CD8-positive, alpha-beta memory T cell (primary cell): ENCODE measurements at regions not wholly inside any gene's neighbourhood (a gene's known extent, or its start where the extent isn't known, plus 50 kb on each side); places are given as distances from the start of the nearest gene placed in this dataset.

ENCODE experiments used
- CTCF ChIA-PET: fragments of 350-600 bp; sonication (Branson Sonifier 250); formaldehyde crosslinking; loops from one replicate; lab custom pipeline; 2021; ENCODE audit warnings: antibody characterized with exemption; lab: Charles Lee
- POLR2A ChIA-PET: fragments of 350-600 bp; sonication (Branson Sonifier 250); formaldehyde crosslinking; loops from one replicate; lab custom pipeline; 2021; ENCODE audit warnings: antibody characterized with exemption; lab: Charles Lee
- DNase-seq, 5 donors: peaks; one replicate each; pipeline versions ENCODE4 v3.0.0 to v3.0.0-alpha.2; 2020 to 2022; ENCODE audit warnings: mixed read lengths in 1 of 5
- H3K27ac ChIP-seq: one replicate; pipeline ENCODE4 v1.7.0; 2013; ENCODE audit warnings: low read depth, mild to moderate bottlenecking, low read length, moderate library complexity
- H3K27me3 ChIP-seq: 2 replicates; pipeline ENCODE4 v1.7.0; 2013; ENCODE audit warnings: low read length, mild to moderate bottlenecking; ENCODE audit not compliant: insufficient read depth, poor library complexity, severe bottlenecking
- H3K36me3 ChIP-seq: 2 replicates; pipeline ENCODE4 v1.7.0; 2013; ENCODE audit warnings: mild to moderate bottlenecking, low read length, moderate library complexity; ENCODE audit not compliant: insufficient read depth
- H3K4me1 ChIP-seq: 2 replicates; pipeline ENCODE4 v1.7.0; 2013; ENCODE audit warnings: mild to moderate bottlenecking, low read length, moderate library complexity; ENCODE audit not compliant: insufficient read depth
- H3K4me3 ChIP-seq: 2 replicates; pipeline ENCODE4 v1.7.0; 2013; ENCODE audit warnings: mild to moderate bottlenecking, low read length
- H3K9me3 ChIP-seq: 2 replicates; pipeline ENCODE4 v1.7.0; 2013; ENCODE audit warnings: mild to moderate bottlenecking, low read length
- H3K27ac Mint-ChIP-seq, 8 donors: one replicate each; pipeline ENCODE4 v1.8.0; 2020 to 2021; ENCODE audit warnings: mixed read lengths in 8 of 8, mild to moderate bottlenecking in 6 of 8, inconsistent platforms in 3 of 8, moderate library complexity in 3 of 8
- H3K27me3 Mint-ChIP-seq, 2 donors: one replicate each; pipeline ENCODE4 v1.8.0; 2020 to 2021; ENCODE audit warnings: mixed read lengths in 2 of 2, mild to moderate bottlenecking in 1 of 2, moderate library complexity in 1 of 2
- H3K36me3 Mint-ChIP-seq, 3 donors: one replicate each; pipeline ENCODE4 v1.8.0; 2020 to 2021; ENCODE audit warnings: mixed read lengths in 3 of 3, inconsistent platforms in 1 of 3, mild to moderate bottlenecking in 1 of 3
- H3K4me1 Mint-ChIP-seq, 3 donors: one replicate each; pipeline ENCODE4 v1.8.0; 2020 to 2021; ENCODE audit warnings: mixed read lengths in 3 of 3, inconsistent platforms in 1 of 3, mild to moderate bottlenecking in 1 of 3
- H3K4me3 Mint-ChIP-seq, 7 donors: one replicate each; pipeline ENCODE4 v1.8.0; 2020 to 2021; ENCODE audit warnings: mixed read lengths in 7 of 7, mild to moderate bottlenecking in 6 of 7, moderate library complexity in 4 of 7, inconsistent platforms in 2 of 7
- H3K9me3 Mint-ChIP-seq, 5 donors: one replicate each; pipeline ENCODE4 v1.8.0; 2020 to 2022; ENCODE audit warnings: mixed read lengths in 5 of 5, mild to moderate bottlenecking in 3 of 5, moderate library complexity in 2 of 5, inconsistent platforms in 1 of 5

DNA sequence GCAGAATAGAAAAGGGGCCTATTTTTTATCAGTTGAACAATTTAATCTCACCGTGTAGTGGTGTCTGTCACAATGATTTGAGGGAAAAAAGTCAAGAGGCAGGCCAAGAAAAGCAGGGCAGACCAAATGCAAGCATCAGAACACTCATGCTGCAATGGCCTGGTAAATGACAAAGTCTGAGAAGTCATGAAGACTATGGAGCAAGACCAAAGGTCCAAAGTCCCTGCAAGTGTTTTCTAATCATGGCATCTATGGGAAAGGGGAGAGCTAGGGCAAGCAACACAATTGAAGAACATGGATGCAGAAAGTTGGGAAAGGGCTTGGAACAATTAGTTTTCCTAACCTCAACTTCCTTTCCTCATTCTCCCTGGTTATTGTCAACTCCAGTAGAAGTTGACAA is 147.7 kb upstream of the TLL1 start:
- ChIA-PET POLR2A (no interaction called here), CTCF (no interaction called here)
- no peak for DNase-seq
- H3K4me1 ChIP-seq, result no peaks in the 10 kb centered on the region
- H3K9me3 Mint-ChIP-seq, result peaks cover 0 to 5% (median 0%) of the 10 kb centered on the region in 5 donors
- no peaks in the 10 kb centered on the region for H3K27me3 ChIP-seq
- no peaks in the 10 kb centered on the region for H3K36me3 ChIP-seq
- no peak overlapping the region for H3K27ac ChIP-seq
- no peaks in the 10 kb centered on the region for H3K9me3 ChIP-seq
- H3K4me3 ChIP-seq, result no peak overlapping the region
- H3K4me3 Mint-ChIP-seq, result no peak overlapping the region
- no peaks in the 10 kb centered on the region for H3K27me3 Mint-ChIP-seq
- H3K27ac Mint-ChIP-seq, result no peak overlapping the region
- no peaks in the 10 kb centered on the region for H3K4me1 Mint-ChIP-seq
- no peaks in the 10 kb centered on the region for H3K36me3 Mint-ChIP-seq

DNA sequence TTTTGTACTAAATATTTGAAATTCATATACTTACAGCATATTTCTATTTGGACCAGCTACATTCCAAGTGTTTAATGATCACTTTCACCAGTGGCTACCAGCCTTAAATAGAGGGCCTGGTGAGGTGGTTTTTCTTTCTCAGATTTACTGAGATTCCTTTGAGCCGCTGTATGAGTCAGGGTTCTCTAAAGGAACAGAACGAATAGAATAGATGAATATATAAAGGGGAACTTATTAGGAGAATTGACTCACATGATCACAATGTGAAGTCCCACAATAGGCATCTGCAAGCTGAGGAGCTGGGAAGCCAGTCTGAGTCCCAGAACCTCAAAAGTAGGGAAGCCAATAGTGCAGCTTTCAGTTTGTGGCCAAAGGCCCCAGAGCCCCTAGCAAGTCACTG is 146.2 kb upstream of the TLL1 start:
- no peaks in the 10 kb centered on the region for H3K27me3 ChIP-seq
- no peaks in the 10 kb centered on the region for H3K4me1 ChIP-seq
- no peak overlapping the region for H3K27ac Mint-ChIP-seq
- H3K27ac ChIP-seq, result no peak overlapping the region
- no peak for DNase-seq
- POLR2A ChIA-PET, result no interaction called here
- no peaks in the 10 kb centered on the region for H3K36me3 ChIP-seq
- no peaks in the 10 kb centered on the region for H3K9me3 ChIP-seq
- no peak overlapping the region for H3K4me3 ChIP-seq
- H3K27me3 Mint-ChIP-seq, result no peaks in the 10 kb centered on the region
- no peaks in the 10 kb centered on the region for H3K4me1 Mint-ChIP-seq
- H3K9me3 Mint-ChIP-seq, result peaks cover 0 to 5% (median 0%) of the 10 kb centered on the region in 5 donors
- no peak overlapping the region for H3K4me3 Mint-ChIP-seq
- CTCF ChIA-PET, result no interaction called here
- no peaks in the 10 kb centered on the region for H3K36me3 Mint-ChIP-seq

DNA sequence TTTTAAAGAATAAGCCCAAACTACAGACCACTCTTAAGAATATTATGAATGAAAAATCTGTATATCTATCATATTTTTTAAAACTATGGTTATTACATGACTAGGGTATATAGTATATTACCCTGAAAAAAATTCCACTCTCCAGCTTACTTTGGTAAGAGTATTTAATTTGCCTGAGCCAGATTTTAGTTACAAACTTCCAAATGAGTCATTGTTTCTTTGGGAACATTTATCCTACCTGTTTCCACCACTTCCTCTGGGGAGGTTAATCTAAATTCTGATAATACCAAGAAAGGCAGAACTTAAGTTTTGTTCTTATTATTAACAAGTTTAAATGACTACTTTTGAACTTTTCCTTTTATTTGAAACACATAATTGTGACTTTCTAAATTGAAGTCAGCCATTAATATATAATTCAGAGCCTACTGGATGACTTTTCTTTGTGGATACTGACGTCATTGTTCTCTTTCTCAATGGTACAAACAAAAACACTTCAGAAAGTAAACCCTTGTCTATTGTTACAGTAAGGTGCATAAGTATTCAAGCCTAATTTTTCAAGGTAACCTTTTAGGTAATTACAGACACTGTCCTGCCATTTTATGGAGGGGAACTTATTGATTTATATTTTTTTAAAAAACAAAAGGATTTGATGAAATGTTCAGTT is 135.6 kb upstream of the TLL1 start:
- H3K36me3 Mint-ChIP-seq, result no peaks in the 10 kb centered on the region
- H3K9me3 Mint-ChIP-seq, result peaks cover 0 to 10% (median 3%) of the 10 kb centered on the region in 5 donors
- H3K27ac Mint-ChIP-seq, result no peak overlapping the region
- no peaks in the 10 kb centered on the region for H3K9me3 ChIP-seq
- ChIA-PET POLR2A (no interaction called here), CTCF (no interaction called here)
- no peak overlapping the region for H3K4me3 Mint-ChIP-seq
- no peaks in the 10 kb centered on the region for H3K4me1 ChIP-seq
- no peak overlapping the region for H3K27ac ChIP-seq
- H3K27me3 Mint-ChIP-seq, result no peaks in the 10 kb centered on the region
- no peaks in the 10 kb centered on the region for H3K36me3 ChIP-seq
- no peak for DNase-seq
- no peak overlapping the region for H3K4me3 ChIP-seq
- no peaks in the 10 kb centered on the region for H3K4me1 Mint-ChIP-seq
- H3K27me3 ChIP-seq, result no peaks in the 10 kb centered on the region

DNA sequence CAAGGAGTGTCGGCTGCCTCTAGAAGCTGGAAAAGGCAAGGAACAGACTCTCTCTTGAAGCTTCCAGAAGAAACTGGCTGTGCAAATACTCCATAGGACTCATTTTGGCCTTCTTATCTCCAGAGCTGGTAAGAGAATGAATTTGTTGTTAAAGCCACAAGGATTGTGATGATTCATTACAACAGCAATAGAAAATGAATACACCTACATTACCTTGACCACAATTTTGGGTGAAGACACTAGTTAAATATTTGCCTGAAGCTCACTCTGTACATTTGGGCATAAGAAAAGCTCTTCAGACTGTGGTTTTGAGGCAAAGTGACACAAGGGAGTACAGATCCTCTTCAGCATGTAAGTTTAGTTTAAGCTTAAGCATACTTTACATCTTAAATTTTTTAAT is 134.5 kb upstream of the TLL1 start:
- Mint-ChIP-seq H3K27me3 (no peaks in the 10 kb centered on the region), H3K27ac (no peak overlapping the region), H3K9me3 (peaks cover 0 to 10% (median 3%) of the 10 kb centered on the region in 5 donors), H3K4me1 (no peaks in the 10 kb centered on the region), H3K4me3 (no peak overlapping the region), H3K36me3 (no peaks in the 10 kb centered on the region)
- ChIA-PET CTCF (no interaction called here), POLR2A (no interaction called here)
- Histone ChIP-seq H3K27ac (no peak overlapping the region), H3K36me3 (no peaks in the 10 kb centered on the region), H3K4me3 (no peak overlapping the region), H3K27me3 (no peaks in the 10 kb centered on the region), H3K4me1 (no peaks in the 10 kb centered on the region), H3K9me3 (no peaks in the 10 kb centered on the region)
- no peak for DNase-seq

DNA sequence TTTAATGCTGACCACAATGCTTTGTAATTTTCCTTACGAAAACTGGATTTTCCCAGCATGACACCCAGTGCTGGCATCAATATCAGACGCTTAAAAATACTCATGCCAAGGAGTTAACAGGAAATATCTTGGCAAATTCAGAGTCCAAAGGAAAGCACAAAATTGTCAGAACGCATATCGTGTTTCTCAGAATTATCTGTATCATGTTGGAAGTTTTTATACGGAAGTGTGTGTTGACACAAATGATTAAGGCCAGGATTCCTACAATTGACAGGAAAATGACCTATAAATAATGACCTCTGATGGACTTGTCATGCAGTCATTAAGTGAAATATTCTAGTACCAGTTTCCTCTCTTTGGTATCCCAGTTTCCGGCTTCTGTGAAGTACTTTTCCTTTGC is 132.1 kb upstream of the TLL1 start:
- POLR2A ChIA-PET, result no interaction called here
- H3K9me3 Mint-ChIP-seq, result peaks cover 0 to 4% (median 0%) of the 10 kb centered on the region in 5 donors

DNA sequence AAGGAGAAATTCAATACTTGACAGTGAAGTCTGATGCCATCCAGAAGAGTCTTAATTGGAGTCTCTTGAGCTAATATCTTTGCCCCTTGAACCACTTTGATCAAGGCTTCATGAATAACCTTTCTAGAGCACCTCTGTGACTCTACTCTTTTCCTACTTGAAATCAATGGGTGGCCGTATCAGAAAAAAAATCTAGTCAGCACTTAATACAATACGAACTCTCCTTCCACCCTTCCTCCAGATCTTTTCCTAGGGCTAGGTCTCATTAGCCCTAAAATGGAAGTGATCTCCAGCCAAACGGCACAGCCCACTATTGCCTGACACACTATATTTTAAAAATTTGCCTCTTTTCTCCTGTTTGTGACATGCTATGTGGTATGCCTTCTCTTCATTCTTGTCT is 129.6 kb upstream of the TLL1 start:
- ChIA-PET POLR2A (no interaction called here), CTCF (no interaction called here)
- H3K4me3 ChIP-seq, result no peak overlapping the region
- Mint-ChIP-seq H3K4me3 (no peak overlapping the region), H3K4me1 (no peaks in the 10 kb centered on the region), H3K27me3 (no peaks in the 10 kb centered on the region), H3K36me3 (no peaks in the 10 kb centered on the region), H3K9me3 (peaks cover 0 to 5% (median 3%) of the 10 kb centered on the region in 5 donors), H3K27ac (no peak overlapping the region)
- H3K27ac ChIP-seq, result no peak overlapping the region
- no peaks in the 10 kb centered on the region for H3K9me3 ChIP-seq
- H3K4me1 ChIP-seq, result no peaks in the 10 kb centered on the region
- DNase-seq, result no peak
- no peaks in the 10 kb centered on the region for H3K36me3 ChIP-seq
- H3K27me3 ChIP-seq, result no peaks in the 10 kb centered on the region

More for the DNA sequence above, 132.1 kb upstream of the TLL1 start:
- CTCF ChIA-PET, result no interaction called here
- Mint-ChIP-seq H3K27me3 (no peaks in the 10 kb centered on the region), H3K4me1 (no peaks in the 10 kb centered on the region), H3K4me3 (no peak overlapping the region), H3K36me3 (no peaks in the 10 kb centered on the region), H3K27ac (no peak overlapping the region)
- H3K9me3 ChIP-seq, result no peaks in the 10 kb centered on the region
- no peak overlapping the region for H3K4me3 ChIP-seq
- no peaks in the 10 kb centered on the region for H3K36me3 ChIP-seq
- no peaks in the 10 kb centered on the region for H3K27me3 ChIP-seq
- H3K27ac ChIP-seq, result no peak overlapping the region
- DNase-seq, result no peak
- H3K4me1 ChIP-seq, result no peaks in the 10 kb centered on the region

DNA sequence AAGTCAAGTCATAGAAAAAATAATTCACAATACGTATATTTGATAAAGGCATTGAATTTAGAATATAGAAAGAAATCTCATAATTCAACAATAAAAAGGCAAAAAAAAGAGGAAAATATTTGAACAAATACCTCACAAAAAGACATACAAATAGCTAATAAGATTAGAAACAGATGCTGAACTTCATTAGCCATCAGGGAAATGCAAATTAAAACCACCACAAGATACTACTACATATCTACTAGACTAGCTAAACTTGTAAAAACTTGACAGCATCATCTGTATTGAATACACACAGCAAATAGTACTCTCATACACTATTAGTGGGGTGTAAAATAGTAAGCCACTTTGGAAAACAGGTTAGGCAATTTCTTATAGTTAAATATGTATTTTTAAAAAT is 128.7 kb upstream of the TLL1 start:
- H3K9me3 ChIP-seq, result no peaks in the 10 kb centered on the region
- Mint-ChIP-seq H3K36me3 (no peaks in the 10 kb centered on the region), H3K4me3 (no peak overlapping the region), H3K27me3 (no peaks in the 10 kb centered on the region), H3K4me1 (no peaks in the 10 kb centered on the region), H3K9me3 (peaks cover 0 to 6% (median 4%) of the 10 kb centered on the region in 5 donors), H3K27ac (no peak overlapping the region)
- H3K27ac ChIP-seq, result no peak overlapping the region
- no peaks in the 10 kb centered on the region for H3K36me3 ChIP-seq
- H3K4me1 ChIP-seq, result no peaks in the 10 kb centered on the region
- DNase-seq, result no peak
- CTCF ChIA-PET, result no interaction called here
- no peaks in the 10 kb centered on the region for H3K27me3 ChIP-seq
- POLR2A ChIA-PET, result no interaction called here
- H3K4me3 ChIP-seq, result no peak overlapping the region

DNA sequence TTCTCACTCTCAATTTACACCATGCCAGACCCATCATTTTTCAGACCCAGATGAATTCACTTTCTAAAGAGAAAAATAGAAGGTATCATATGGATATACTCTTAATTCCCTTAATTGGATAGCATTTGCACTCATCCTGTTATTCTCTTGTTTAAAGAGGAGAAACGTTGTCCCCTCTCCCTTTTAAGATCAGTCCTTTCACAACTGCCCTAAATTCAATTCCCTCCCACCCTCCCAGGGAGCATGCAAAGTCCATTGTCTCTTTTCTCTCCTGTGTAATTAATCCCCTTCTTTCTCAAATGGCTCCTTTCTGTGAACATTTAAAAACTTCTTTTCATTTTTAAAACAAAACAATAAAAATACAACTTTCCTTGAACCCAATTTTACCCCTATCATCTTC is 124.7 kb upstream of the TLL1 start:
- H3K27ac ChIP-seq, result no peak overlapping the region
- Mint-ChIP-seq H3K27ac (no peak overlapping the region), H3K4me3 (no peak overlapping the region), H3K9me3 (peaks cover 0 to 6% (median 5%) of the 10 kb centered on the region in 5 donors), H3K27me3 (no peaks in the 10 kb centered on the region), H3K4me1 (no peaks in the 10 kb centered on the region), H3K36me3 (no peaks in the 10 kb centered on the region)
- H3K4me1 ChIP-seq, result no peaks in the 10 kb centered on the region
- no peaks in the 10 kb centered on the region for H3K9me3 ChIP-seq
- no peak for DNase-seq
- H3K36me3 ChIP-seq, result no peaks in the 10 kb centered on the region
- no peaks in the 10 kb centered on the region for H3K27me3 ChIP-seq
- POLR2A ChIA-PET, result no interaction called here
- no peak overlapping the region for H3K4me3 ChIP-seq
- CTCF ChIA-PET, result no interaction called here
